ENCODE measurements at regions not wholly inside any gene's neighbourhood (a gene's known extent, or its start where the extent isn't known, plus 50 kb on each side); places are given as distances from the start of the nearest gene placed in this dataset.

- no peak for DNase-seq (ENCODE audit: low read depth)
Observed at GRCh38 chr1:86229405-86229975, 72.9 kb upstream of the COL24A1 start.

- no peak for DNase-seq (ENCODE audit: low read depth)
Observed at GRCh38 chr1:86228546-86228945, 72.0 kb upstream of the COL24A1 start.

GRCh38 chr1:86227026-86227425 is 70.5 kb upstream of the COL24A1 start:
- peak; percentile 50 for DNase-seq (ENCODE audit: low read depth)

GRCh38 chr1:86226204-86226603 is 69.6 kb upstream of the COL24A1 start:
- no peak for DNase-seq (ENCODE audit: low read depth)

GRCh38 chr1:86224651-86225310 is 68.2 kb upstream of the COL24A1 start:
- DNase-seq (ENCODE audit: low read depth) = no peak

GRCh38 chr1:86218859-86219258 is 62.3 kb upstream of the COL24A1 start:
- no peak for DNase-seq (ENCODE audit: low read depth)

- no peak for DNase-seq (ENCODE audit: low read depth)
Observed at GRCh38 chr1:86214605-86215004, 58.0 kb upstream of the COL24A1 start.

- no peak for DNase-seq (ENCODE audit: low read depth)
Observed at GRCh38 chr1:86209346-86209745, 52.8 kb upstream of the COL24A1 start.

GRCh38 chr1:86207323-86207722 is 50.8 kb upstream of the COL24A1 start:
- peak; percentile 95 for DNase-seq (ENCODE audit: low read depth)

Measured in RPMI7951 (cell line).